ENCODE measurements at regions not wholly inside any gene's neighbourhood (a gene's known extent, or its start where the extent isn't known, plus 50 kb on each side); places are given as distances from the start of the nearest gene placed in this dataset.

- intact Hi-C loops (cut with DNase I): no loop called here
- peaks cover 0 to 17% (median 6%) of the 10 kb centered on the region in 9 donors for H3K4me1 ChIP-seq
- peaks cover 0 to 24% (median 3%) of the 10 kb centered on the region in 11 donors for H3K9me3 ChIP-seq
- DNase-seq (no peak), ATAC-seq (no peak)
- 60 to 67% methylated on average over 2 of the region's 2 CpGs for WGBS, 2 donors
- no peaks in the 10 kb centered on the region for H3K36me3 ChIP-seq
- no peak for TF ChIP-seq CTCF (IDR thresholded peaks at IDR 0.05)
- H3K27me3 ChIP-seq: no peaks in the 10 kb centered on the region
- no peak overlapping the region for H3K4me3 ChIP-seq
- no peak overlapping the region for H3K27ac ChIP-seq
Measured at GRCh38 chr5:144084971-144085370, 85.5 kb downstream of the YIPF5 start.

GRCh38 chr5:144085381-144085780 lies 85.1 kb downstream of the YIPF5 start:
- TF ChIP-seq CTCF (IDR thresholded peaks at IDR 0.05): no peak
- Histone ChIP-seq H3K36me3 (no peaks in the 10 kb centered on the region), H3K27me3 (no peaks in the 10 kb centered on the region), H3K4me1 (peaks cover 0 to 20% (median 6%) of the 10 kb centered on the region in 9 donors), H3K27ac (no peak overlapping the region), H3K9me3 (peaks cover 0 to 21% (median 3%) of the 10 kb centered on the region in 11 donors), H3K4me3 (no peak overlapping the region)
- 88 to 92% methylated on average over 3 of the region's 3 CpGs for WGBS, 2 donors
- intact Hi-C loops (cut with DNase I): no loop called here
- ATAC-seq: no peak
- DNase-seq: no peak

GRCh38 chr5:144086295-144086694 lies 84.2 kb downstream of the YIPF5 start:
- peaks cover 0 to 12% (median 3%) of the 10 kb centered on the region in 11 donors for H3K9me3 ChIP-seq
- ATAC-seq: no peak
- H3K36me3 ChIP-seq: no peaks in the 10 kb centered on the region
- H3K27me3 ChIP-seq: no peaks in the 10 kb centered on the region
- DNase-seq: no peak
- intact Hi-C loops (cut with DNase I): no loop called here
- H3K4me1 ChIP-seq: peaks cover 0 to 20% (median 6%) of the 10 kb centered on the region in 9 donors
- TF ChIP-seq CTCF (IDR thresholded peaks at IDR 0.05): no peak
- no peak overlapping the region for H3K4me3 ChIP-seq
- 92 to 94% methylated on average over 3 of the region's 3 CpGs for WGBS, 2 donors
- no peak overlapping the region for H3K27ac ChIP-seq

GRCh38 chr5:144087576-144087975 lies 82.9 kb downstream of the YIPF5 start:
- H3K36me3 ChIP-seq: no peaks in the 10 kb centered on the region
- H3K9me3 ChIP-seq: peaks cover 0 to under 1% (median 0%) of the 10 kb centered on the region in 11 donors
- no peak for DNase-seq
- intact Hi-C loops (cut with DNase I): no loop called here
- WGBS, 2 donors: 96 to 100% methylated on average over 1 of the region's 1 CpG
- no peak overlapping the region for H3K4me3 ChIP-seq
- no peaks in the 10 kb centered on the region for H3K27me3 ChIP-seq
- TF ChIP-seq CTCF (IDR thresholded peaks at IDR 0.05): no peak
- no peak for ATAC-seq
- no peak overlapping the region for H3K27ac ChIP-seq
- peaks cover 0 to 20% (median 6%) of the 10 kb centered on the region in 9 donors for H3K4me1 ChIP-seq

All from heart right ventricle (tissue), 16 donors.